ENCODE measurements at regions not wholly inside any gene's neighbourhood (a gene's known extent, or its start where the extent isn't known, plus 50 kb on each side); places are given as distances from the start of the nearest gene placed in this dataset.

GRCh38 chr13:47502166-47502565 lies 498.9 kb downstream of the SUCLA2 start:
- Histone ChIP-seq H3K9ac (ENCODE audit: low read length) (no peak overlapping the region), H3K27me3 (ENCODE audit: insufficient read depth, low read depth, low read length) (no peaks in the 10 kb centered on the region), H3K4me2 (ENCODE audit: low read length) (no peak overlapping the region), H4K20me1 (ENCODE audit: insufficient read depth) (no peaks in the 10 kb centered on the region), H3K9me3 (ENCODE audit: low read length) (no peaks in the 10 kb centered on the region), H3K27ac (ENCODE audit: low read length) (no peak overlapping the region), H3F3A (ENCODE audit: insufficient read depth, low read length, poor library complexity, severe bottlenecking) (no peaks in the 10 kb centered on the region), H3K79me2 (replicated peaks; ENCODE audit: insufficient read depth, low read length) (no peaks in the 10 kb centered on the region), H3K36me3 (ENCODE audit: insufficient read depth, low read length) (no peaks in the 10 kb centered on the region), H3K9me2 (ENCODE audit: insufficient read depth, low read length) (no peaks in the 10 kb centered on the region), H3K4me3 (ENCODE audit: low read length) (no peak overlapping the region), H2AFZ (ENCODE audit: low read depth, low read length) (no peak overlapping the region)
- TF ChIP-seq SMC3 (conservative IDR thresholded peaks at IDR 0.05; ENCODE audit: poor library complexity) (no peak), RAD21 (conservative IDR thresholded peaks at IDR 0.05) (no peak), REST (IDR thresholded peaks at IDR 0.05; ENCODE audit: borderline replicate concordance) (no peak), MXI1 (conservative IDR thresholded peaks at IDR 0.05; ENCODE audit: poor library complexity, severe bottlenecking) (no peak), TAF1 (IDR thresholded peaks at IDR 0.05; ENCODE audit: low read depth) (no peak), EZH2 (IDR thresholded peaks at IDR 0.05; ENCODE audit: borderline replicate concordance, insufficient read depth, low read length, poor library complexity, severe bottlenecking) (no peak), EP300 (conservative IDR thresholded peaks at IDR 0.05; ENCODE audit: poor library complexity, severe bottlenecking) (no peak), POLR2AphosphoS5 (IDR thresholded peaks at IDR 0.05) (no peak)
- TF ChIP-seq, protein P1, sequence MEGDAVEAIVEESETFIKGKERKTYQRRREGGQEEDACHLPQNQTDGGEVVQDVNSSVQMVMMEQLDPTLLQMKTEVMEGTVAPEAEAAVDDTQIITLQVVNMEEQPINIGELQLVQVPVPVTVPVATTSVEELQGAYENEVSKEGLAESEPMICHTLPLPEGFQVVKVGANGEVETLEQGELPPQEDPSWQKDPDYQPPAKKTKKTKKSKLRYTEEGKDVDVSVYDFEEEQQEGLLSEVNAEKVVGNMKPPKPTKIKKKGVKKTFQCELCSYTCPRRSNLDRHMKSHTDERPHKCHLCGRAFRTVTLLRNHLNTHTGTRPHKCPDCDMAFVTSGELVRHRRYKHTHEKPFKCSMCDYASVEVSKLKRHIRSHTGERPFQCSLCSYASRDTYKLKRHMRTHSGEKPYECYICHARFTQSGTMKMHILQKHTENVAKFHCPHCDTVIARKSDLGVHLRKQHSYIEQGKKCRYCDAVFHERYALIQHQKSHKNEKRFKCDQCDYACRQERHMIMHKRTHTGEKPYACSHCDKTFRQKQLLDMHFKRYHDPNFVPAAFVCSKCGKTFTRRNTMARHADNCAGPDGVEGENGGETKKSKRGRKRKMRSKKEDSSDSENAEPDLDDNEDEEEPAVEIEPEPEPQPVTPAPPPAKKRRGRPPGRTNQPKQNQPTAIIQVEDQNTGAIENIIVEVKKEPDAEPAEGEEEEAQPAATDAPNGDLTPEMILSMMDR (IDR thresholded peaks at IDR 0.05; ENCODE audit: poor library complexity, severe bottlenecking), result no peak

- Histone ChIP-seq H3K9me3 (ENCODE audit: low read length) (no peaks in the 10 kb centered on the region), H3K9me2 (ENCODE audit: insufficient read depth, low read length) (no peaks in the 10 kb centered on the region), H3K4me2 (ENCODE audit: low read length) (no peak overlapping the region), H4K20me1 (ENCODE audit: insufficient read depth) (no peaks in the 10 kb centered on the region), H3K27me3 (ENCODE audit: insufficient read depth, low read depth, low read length) (no peaks in the 10 kb centered on the region), H3K9ac (ENCODE audit: low read length) (no peak overlapping the region), H3F3A (ENCODE audit: insufficient read depth, low read length, poor library complexity, severe bottlenecking) (no peaks in the 10 kb centered on the region), H3K27ac (ENCODE audit: low read length) (peak overlapping the region; percentile 29), H2AFZ (ENCODE audit: low read depth, low read length) (no peak overlapping the region), H3K79me2 (replicated peaks; ENCODE audit: insufficient read depth, low read length) (no peaks in the 10 kb centered on the region), H3K36me3 (ENCODE audit: insufficient read depth, low read length) (no peaks in the 10 kb centered on the region), H3K4me3 (ENCODE audit: low read length) (no peak overlapping the region)
- peak; percentile 78 for TF ChIP-seq REST (IDR thresholded peaks at IDR 0.05; ENCODE audit: borderline replicate concordance)
- TF ChIP-seq POLR2AphosphoS5 (IDR thresholded peaks at IDR 0.05), result peak; percentile 28
- no peak for TF ChIP-seq SMC3 (conservative IDR thresholded peaks at IDR 0.05; ENCODE audit: poor library complexity)
- TF ChIP-seq EZH2 (IDR thresholded peaks at IDR 0.05; ENCODE audit: borderline replicate concordance, insufficient read depth, low read length, poor library complexity, severe bottlenecking), result no peak
- TF ChIP-seq MXI1 (conservative IDR thresholded peaks at IDR 0.05; ENCODE audit: poor library complexity, severe bottlenecking), result no peak
- TF ChIP-seq, protein P1 (IDR thresholded peaks at IDR 0.05; ENCODE audit: poor library complexity, severe bottlenecking), result no peak
Measured at GRCh38 chr13:47499358-47500150, 501.5 kb downstream of the SUCLA2 start.

Data from neural cell (in vitro differentiated cells).